Neuronal stem cell (in vitro differentiated cells): ENCODE measurements at regions not wholly inside any gene's neighbourhood (a gene's known extent, or its start where the extent isn't known, plus 50 kb on each side); places are given as distances from the start of the nearest gene placed in this dataset.

ENCODE experiments used
- DNase-seq: peaks from one replicate; pipeline ENCODE4 v3.0.0-alpha.2; 2013; ENCODE audit warnings: low spot score
- H2AFZ ChIP-seq: one replicate; pipeline ENCODE4 v1.6.1; 2013; ENCODE audit warnings: mild to moderate bottlenecking, low read length, inconsistent platforms
- H2AK5ac ChIP-seq: 2 replicates; pipeline ENCODE4 v1.6.1; 2013; ENCODE audit warnings: low read depth, mild to moderate bottlenecking, inconsistent platforms, low read length, moderate library complexity, mixed read lengths
- H2BK120ac ChIP-seq: 2 replicates; pipeline ENCODE4 v1.6.1; 2013; ENCODE audit warnings: low read depth, mild to moderate bottlenecking, inconsistent platforms, low read length, moderate library complexity, mixed read lengths
- H2BK12ac ChIP-seq: one replicate; pipeline ENCODE4 v1.6.1; 2013; ENCODE audit warnings: low read length, inconsistent platforms
- H2BK15ac ChIP-seq: 2 replicates; pipeline ENCODE4 v1.6.1; 2013; ENCODE audit warnings: mild to moderate bottlenecking, low read length, inconsistent platforms, mixed read lengths
- H2BK5ac ChIP-seq: one replicate; pipeline ENCODE4 v1.6.1; 2013; ENCODE audit warnings: inconsistent platforms, mild to moderate bottlenecking, low read length, moderate library complexity
- H3K14ac ChIP-seq: one replicate; pipeline ENCODE4 v1.6.1; 2013; ENCODE audit warnings: low read length, inconsistent platforms
- H3K18ac ChIP-seq: 2 replicates; pipeline ENCODE4 v1.6.1; 2013; ENCODE audit warnings: low read length, inconsistent platforms
- H3K23ac ChIP-seq: 2 replicates; pipeline ENCODE4 v1.6.1; 2013; ENCODE audit warnings: low read depth, mild to moderate bottlenecking, mixed read lengths, low read length, inconsistent platforms; ENCODE audit not compliant: poor library complexity
- H3K27ac ChIP-seq: replicated peaks from 3 replicates; pipeline ENCODE4 v1.5.1; 2013; ENCODE audit warnings: low read length, inconsistent platforms
- H3K27me3 ChIP-seq, 3 experiments: 2 replicates each; pipeline ENCODE4 v1.6.1; 2013; ENCODE audit warnings: low read length in 3 of 3, mild to moderate bottlenecking in 2 of 3, inconsistent platforms in 1 of 3, low read depth in 1 of 3, mixed read lengths in 1 of 3, moderate library complexity in 1 of 3; ENCODE audit not compliant: control insufficient read depth in 3 of 3, insufficient read depth in 3 of 3
- H3K36me3 ChIP-seq, 2 donors: replicated peaks in 1 of 2; 2 replicates each; pipeline ENCODE4 v1.6.1; 2013; ENCODE audit warnings: low read length in 2 of 2; ENCODE audit not compliant: control insufficient read depth in 2 of 2, insufficient read depth in 2 of 2
- H3K4ac ChIP-seq: 2 replicates; pipeline ENCODE4 v1.6.1; 2013; ENCODE audit warnings: inconsistent platforms, mild to moderate bottlenecking, low read length, moderate library complexity
- H3K4me1 ChIP-seq, 2 donors: 1 replicate in 1 of 2; 2 replicates in 1 of 2; pipeline ENCODE4 v1.6.1; 2013; ENCODE audit warnings: low read length in 2 of 2, low read depth in 1 of 2; ENCODE audit not compliant: control insufficient read depth in 2 of 2, insufficient read depth in 1 of 2
- H3K4me2 ChIP-seq: one replicate; pipeline ENCODE4 v1.6.1; 2013; ENCODE audit warnings: mild to moderate bottlenecking, low read length, inconsistent platforms; ENCODE audit not compliant: insufficient read depth, poor library complexity, severe bottlenecking
- H3K4me3 ChIP-seq, 2 donors: 2 replicates each; pipeline ENCODE4 v1.5.1; 2013; ENCODE audit warnings: low read length in 2 of 2, mild to moderate bottlenecking in 2 of 2, inconsistent platforms in 1 of 2, moderate library complexity in 1 of 2
- H3K79me1 ChIP-seq: one replicate; pipeline ENCODE4 v1.6.1; 2013; ENCODE audit warnings: low read depth, mild to moderate bottlenecking, inconsistent platforms, low read length, moderate library complexity
- H3K9ac ChIP-seq: one replicate; pipeline ENCODE4 v1.6.1; 2013; ENCODE audit warnings: mild to moderate bottlenecking, low read depth, low read length, inconsistent platforms; ENCODE audit not compliant: poor library complexity
- H3K9me3 ChIP-seq, 2 donors: replicated peaks in 1 of 2; 2 replicates each; pipeline versions ENCODE3 to v1.6.1; 2013; ENCODE audit warnings: low read length in 2 of 2, mild to moderate bottlenecking in 2 of 2, inconsistent platforms in 1 of 2, low read depth in 1 of 2, mixed read lengths in 1 of 2, moderate library complexity in 1 of 2; ENCODE audit not compliant: control insufficient read depth in 2 of 2, insufficient read depth in 1 of 2
- H4K8ac ChIP-seq: one replicate; pipeline ENCODE4 v1.6.1; 2013; ENCODE audit warnings: low read depth, mild to moderate bottlenecking, inconsistent platforms, low read length, moderate library complexity
- H4K91ac ChIP-seq: one replicate; pipeline ENCODE4 v1.6.1; 2013; ENCODE audit warnings: low read length, low read depth, mild to moderate bottlenecking, inconsistent platforms; ENCODE audit not compliant: poor library complexity
- whole genome bisulfite sequencing, 2 donors: extraction: QIAGEN DNeasy Blood & Tissue Kit; methylation state at CpG; one replicate each; pipeline ENCODE4 v1.1.7; 2013; ENCODE audit warnings: missing lambda C conversion rate in 2 of 2, mixed read lengths in 1 of 2; ENCODE audit not compliant: insufficient read length in 2 of 2, insufficient replicate concordance in 1 of 2; ENCODE audit errors: extremely low coverage in 2 of 2; 5-methylcytosine and 5-hydroxymethylcytosine counted together

GRCh38 chr11:95697614-95698408 is 91.8 kb downstream of the FAM76B start:
- H2BK120ac ChIP-seq, result no peak overlapping the region
- no peak overlapping the region for H3K4ac ChIP-seq
- no peak overlapping the region for H2BK12ac ChIP-seq
- H3K9me3 ChIP-seq, result no peaks in the 10 kb centered on the region
- no peaks in the 10 kb centered on the region for H3K36me3 ChIP-seq
- no peak overlapping the region for H3K23ac ChIP-seq
- no peak overlapping the region for H3K18ac ChIP-seq
- no peak overlapping the region for H2BK15ac ChIP-seq
- H4K91ac ChIP-seq, result no peak overlapping the region
- no peak overlapping the region for H2BK5ac ChIP-seq
- no peaks in the 10 kb centered on the region for H3K27me3 ChIP-seq
- DNase-seq, result no peak
- no peaks in the 10 kb centered on the region for H3K79me1 ChIP-seq
- no peak overlapping the region for H3K14ac ChIP-seq
- no peak overlapping the region for H3K4me2 ChIP-seq
- no peak overlapping the region for H2AK5ac ChIP-seq
- no peak overlapping the region for H3K27ac ChIP-seq
- H3K4me1 ChIP-seq, result no peaks in the 10 kb centered on the region
- no peak overlapping the region for H3K9ac ChIP-seq
- no CpG with 5 or more reads among the region's 10 CpGs for WGBS, 2 donors
- no peak overlapping the region for H3K4me3 ChIP-seq
- H4K8ac ChIP-seq, result no peak overlapping the region
- H2AFZ ChIP-seq, result no peak overlapping the region

GRCh38 chr11:95695181-95695580 is 94.4 kb downstream of the FAM76B start:
- Histone ChIP-seq H3K79me1 (no peaks in the 10 kb centered on the region), H3K9me3 (no peaks in the 10 kb centered on the region), H3K36me3 (no peaks in the 10 kb centered on the region), H4K91ac (no peak overlapping the region), H3K27ac (no peak overlapping the region), H3K9ac (no peak overlapping the region), H2AFZ (no peak overlapping the region), H2BK5ac (no peak overlapping the region), H3K4me2 (no peak overlapping the region), H3K14ac (no peak overlapping the region), H2AK5ac (no peak overlapping the region), H2BK15ac (no peak overlapping the region), H3K23ac (no peak overlapping the region), H2BK120ac (no peak overlapping the region), H3K4me1 (no peaks in the 10 kb centered on the region), H3K27me3 (peaks cover 0 to 3% (median 0%) of the 10 kb centered on the region in 3 experiments), H2BK12ac (no peak overlapping the region), H3K18ac (no peak overlapping the region), H3K4me3 (no peak overlapping the region), H3K4ac (no peak overlapping the region), H4K8ac (no peak overlapping the region)
- no peak for DNase-seq

GRCh38 chr11:95693298-95693697 is 96.3 kb downstream of the FAM76B start:
- Histone ChIP-seq H3K4me1 (no peaks in the 10 kb centered on the region), H3K4ac (no peak overlapping the region), H2AK5ac (no peak overlapping the region), H3K27me3 (peaks cover 0 to 7% (median 0%) of the 10 kb centered on the region in 3 experiments), H2BK15ac (no peak overlapping the region), H2BK5ac (no peak overlapping the region), H3K9me3 (no peaks in the 10 kb centered on the region), H3K27ac (no peak overlapping the region), H2AFZ (no peak overlapping the region), H3K4me3 (no peak overlapping the region), H4K8ac (no peak overlapping the region), H3K23ac (no peak overlapping the region), H3K36me3 (no peaks in the 10 kb centered on the region), H2BK120ac (no peak overlapping the region), H3K14ac (no peak overlapping the region), H4K91ac (no peak overlapping the region), H3K18ac (no peak overlapping the region), H2BK12ac (no peak overlapping the region), H3K4me2 (no peak overlapping the region), H3K79me1 (no peaks in the 10 kb centered on the region), H3K9ac (no peak overlapping the region)
- DNase-seq, result no peak
- no CpG with 5 or more reads among the region's 1 CpG for WGBS, 2 donors

- Histone ChIP-seq H3K14ac (no peak overlapping the region), H3K9me3 (no peaks in the 10 kb centered on the region), H3K27ac (no peak overlapping the region), H3K36me3 (no peaks in the 10 kb centered on the region), H2BK15ac (no peak overlapping the region), H3K4me1 (no peaks in the 10 kb centered on the region), H4K91ac (no peak overlapping the region), H3K9ac (no peak overlapping the region), H3K4ac (no peak overlapping the region), H3K23ac (no peak overlapping the region), H2BK120ac (no peak overlapping the region), H3K18ac (no peak overlapping the region), H3K4me2 (no peak overlapping the region), H2BK5ac (no peak overlapping the region), H4K8ac (no peak overlapping the region), H3K79me1 (no peaks in the 10 kb centered on the region), H2AK5ac (no peak overlapping the region), H2BK12ac (no peak overlapping the region), H3K27me3 (peaks cover 0 to 7% (median 0%) of the 10 kb centered on the region in 3 experiments), H3K4me3 (no peak overlapping the region), H2AFZ (no peak overlapping the region)
- WGBS, 2 donors, result no CpG with 5 or more reads among the region's 3 CpGs
- no peak for DNase-seq
Observed at GRCh38 chr11:95692526-95693260, 96.9 kb downstream of the FAM76B start.
